ENCODE measurements at regions not wholly inside any gene's neighbourhood (a gene's known extent, or its start where the extent isn't known, plus 50 kb on each side); places are given as distances from the start of the nearest gene placed in this dataset.
"Not testable (repeated sequence)": the region's sequence is repeated elsewhere in the genome, so short reads cannot be mapped to it uniquely, and the experiment has no call there.

GRCh38 chr7:65251851-65252620 lies 121.6 kb upstream of the ZNF92 start:
- DNase-seq, result peak; percentile 20

DNA sequence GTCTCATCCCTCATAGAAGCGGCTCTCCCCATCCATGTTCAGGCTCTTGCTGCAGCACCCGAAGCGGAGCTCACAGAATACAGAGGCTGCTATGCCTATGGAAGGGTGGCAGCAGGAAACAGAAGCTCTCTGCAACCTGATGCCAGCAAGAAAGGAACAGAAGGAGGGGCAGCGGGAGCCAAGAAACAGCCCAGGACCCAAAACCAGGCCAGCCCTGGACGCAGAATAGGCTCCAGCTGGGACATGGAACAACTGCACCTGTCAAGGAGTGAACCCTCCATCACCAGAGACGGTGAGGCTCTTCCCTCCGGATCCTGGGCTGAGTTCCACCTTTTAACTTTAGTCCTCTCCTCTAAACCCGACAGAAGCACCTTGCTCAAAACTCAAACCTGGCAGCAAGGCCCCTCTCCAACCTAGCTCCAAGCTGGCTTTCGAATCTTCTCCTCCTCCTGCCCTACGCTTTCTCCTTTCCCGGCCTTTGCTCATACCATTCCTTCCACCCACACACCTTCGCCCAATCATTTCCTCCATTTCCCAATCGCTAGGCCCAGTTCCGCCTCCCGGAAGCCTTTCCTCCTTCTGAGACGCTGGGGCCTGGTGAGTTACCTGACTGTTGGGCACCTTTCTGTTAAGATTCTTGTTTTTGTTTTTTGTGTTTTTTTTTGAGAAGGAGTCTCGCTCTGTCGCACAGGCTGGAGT lies 122.8 kb upstream of the ZNF92 start:
- DNase-seq, result no peak

GRCh38 chr7:65250216-65250615 lies 123.4 kb upstream of the ZNF92 start:
- DNase-seq, result no peak

GRCh38 chr7:65247491-65247890 lies 126.2 kb upstream of the ZNF92 start:
- DNase-seq, result no peak

DNA sequence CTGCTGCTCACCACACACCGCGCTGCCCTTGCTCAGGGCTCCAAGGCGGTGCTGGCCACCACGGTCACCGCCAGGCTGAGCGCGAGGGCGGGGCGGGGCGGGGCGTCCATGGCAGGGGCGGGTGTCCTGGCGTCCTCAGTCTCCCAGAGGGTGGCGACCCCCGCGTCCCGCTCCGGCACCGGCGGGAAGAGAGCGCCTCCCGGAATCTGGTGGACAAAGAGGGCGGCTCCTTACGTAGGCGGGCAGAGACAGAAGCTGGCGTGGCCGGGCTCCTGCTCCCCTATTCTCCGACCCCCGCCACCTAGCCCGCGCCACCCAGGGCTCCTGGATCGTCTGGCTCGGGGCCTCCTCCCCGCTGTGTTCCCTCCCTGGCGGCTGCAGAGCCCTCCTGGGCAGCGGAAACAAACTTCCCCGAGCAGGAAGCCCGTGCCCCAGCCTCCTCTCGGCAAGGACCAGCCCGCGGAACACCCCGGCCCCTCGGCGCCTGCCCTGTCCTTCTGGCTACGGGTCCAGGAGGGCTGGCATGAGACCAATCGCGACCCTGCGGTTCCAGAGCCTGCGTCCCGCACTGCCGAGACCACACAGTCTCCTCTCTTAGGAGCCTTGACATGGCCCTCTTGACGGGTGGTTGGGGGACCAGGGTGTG lies 133.8 kb upstream of the ZNF92 start:
- DNase-seq, result no peak

DNA sequence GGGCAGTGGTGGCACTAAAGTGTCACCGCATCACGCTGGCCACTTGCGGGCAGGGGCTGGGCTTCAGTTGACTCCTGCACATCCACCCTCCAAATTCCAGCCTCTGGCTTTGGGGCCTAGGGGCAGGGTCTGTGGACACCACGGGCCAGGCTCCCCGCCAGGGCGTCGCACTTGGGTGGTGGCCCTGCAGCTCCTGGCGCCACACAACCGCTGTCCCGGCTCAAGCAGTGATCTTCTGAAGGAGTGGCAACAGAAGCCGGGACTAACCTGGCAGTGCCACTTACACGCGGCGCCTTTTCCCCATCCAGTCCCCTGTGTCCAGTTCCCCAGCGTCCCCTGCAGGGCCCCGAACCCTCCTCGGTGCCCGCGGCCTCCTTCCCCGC lies 134.3 kb upstream of the ZNF92 start:
- no peak for DNase-seq

- no peak for DNase-seq
Observed at GRCh38 chr7:65238785-65239184, 134.9 kb upstream of the ZNF92 start.

- no peak for DNase-seq
Observed at GRCh38 chr7:65235586-65235985, 138.1 kb upstream of the ZNF92 start.

DNA sequence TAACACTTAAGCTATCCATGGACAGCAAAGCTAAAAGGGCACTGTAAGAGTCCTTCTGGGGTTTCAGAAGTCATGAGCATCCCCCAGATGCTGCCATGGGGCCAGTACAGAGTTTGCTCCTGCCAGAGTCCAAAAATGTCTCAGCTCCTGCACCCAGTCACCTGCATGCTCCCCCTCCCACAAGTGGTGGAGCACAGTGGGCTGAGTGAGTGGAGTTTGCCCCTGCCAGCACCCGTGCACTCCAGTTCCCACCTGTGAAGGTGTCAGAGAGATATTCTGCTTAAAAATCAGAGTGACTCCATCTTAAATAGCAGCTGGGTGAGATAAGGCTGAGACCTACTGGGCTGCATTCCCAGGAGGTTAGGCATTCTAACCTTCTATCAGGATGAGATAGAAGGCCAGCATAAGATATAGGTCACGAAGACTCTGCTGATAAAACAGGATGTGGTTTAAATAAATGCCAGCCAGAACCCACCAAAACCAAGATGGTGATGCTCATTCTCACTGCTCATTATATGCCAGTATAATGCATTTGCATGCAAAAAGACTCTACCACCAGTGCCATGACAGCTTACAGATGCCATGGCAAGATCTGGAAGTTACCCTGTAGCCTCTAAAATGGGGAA lies 140.1 kb upstream of the ZNF92 start:
- DNase-seq, result no peak

- no peak for DNase-seq
Observed at GRCh38 chr7:65230231-65230630, 143.4 kb upstream of the ZNF92 start.

DNA sequence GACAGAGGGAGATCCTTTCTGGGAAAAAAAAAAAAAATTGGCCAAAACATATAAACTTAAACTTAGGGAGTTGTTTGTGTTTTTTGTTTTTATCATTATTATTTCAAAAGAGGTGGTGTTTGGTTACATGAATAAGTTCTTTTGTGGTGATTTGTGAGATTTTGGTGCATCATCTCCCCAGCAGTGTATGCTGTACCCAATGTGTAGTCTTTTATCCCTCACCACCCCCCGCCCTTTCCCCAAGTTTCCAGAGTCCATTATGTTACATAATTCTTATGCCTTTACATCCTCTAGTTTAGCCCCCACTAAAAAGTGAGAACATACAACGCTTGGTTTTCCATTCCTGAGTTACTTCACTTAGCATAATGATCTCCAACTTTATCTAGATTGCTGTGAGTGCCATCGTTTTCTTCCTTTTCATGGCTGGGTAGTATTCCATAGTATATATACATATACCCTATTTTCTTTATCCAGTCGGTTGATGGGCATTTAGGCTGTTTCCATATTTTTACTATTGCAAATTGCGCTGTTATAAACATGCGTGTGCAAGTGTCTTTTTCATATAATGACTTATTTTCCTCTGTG lies 148.1 kb upstream of the ZNF92 start:
- DNase-seq, result no peak

DNA sequence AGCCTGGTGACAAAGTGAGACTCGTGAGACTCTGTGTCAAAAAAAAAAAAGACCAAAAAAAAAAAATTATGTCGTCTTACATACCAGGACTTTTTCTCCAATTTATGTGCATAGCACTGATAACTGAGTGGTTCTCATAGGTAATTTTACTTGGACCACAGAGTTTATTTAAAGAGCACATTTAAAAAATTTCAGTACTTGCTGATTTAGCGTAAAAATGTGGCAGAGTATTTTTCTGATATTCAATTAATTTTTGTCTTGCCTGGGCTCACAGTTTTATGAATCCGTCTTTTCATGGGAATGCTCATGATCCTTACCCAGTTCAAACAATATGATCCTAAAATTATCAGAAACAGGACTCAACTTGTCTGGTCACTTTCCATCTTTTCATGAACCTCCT lies 151.0 kb upstream of the ZNF92 start:
- no peak for DNase-seq

GRCh38 chr7:65221683-65222082 lies 152.0 kb upstream of the ZNF92 start:
- DNase-seq, result no peak

- no peak for DNase-seq
Observed at GRCh38 chr7:65219623-65220022, 154.0 kb upstream of the ZNF92 start.

DNA sequence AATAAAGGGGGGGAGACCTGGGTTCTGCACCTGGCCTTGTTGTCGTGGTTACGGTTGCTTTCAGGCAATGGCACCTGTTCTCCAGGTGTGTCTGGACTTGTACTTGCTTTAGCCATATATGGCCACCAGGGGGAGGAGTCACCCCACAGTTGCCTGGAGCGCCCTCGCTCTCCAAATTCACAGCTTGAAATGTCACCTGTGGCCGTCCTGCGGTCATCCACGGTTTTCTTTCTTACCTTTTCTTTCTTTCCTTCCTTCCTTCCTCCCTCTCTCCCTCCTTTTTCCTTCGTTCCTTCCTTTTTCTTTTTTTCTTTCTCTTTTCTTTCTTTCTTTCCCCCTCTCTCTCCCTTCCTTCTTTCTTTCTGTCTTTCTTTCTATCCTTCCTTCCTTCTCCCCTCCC lies 157.2 kb upstream of the ZNF92 start:
- no peak for DNase-seq

DNA sequence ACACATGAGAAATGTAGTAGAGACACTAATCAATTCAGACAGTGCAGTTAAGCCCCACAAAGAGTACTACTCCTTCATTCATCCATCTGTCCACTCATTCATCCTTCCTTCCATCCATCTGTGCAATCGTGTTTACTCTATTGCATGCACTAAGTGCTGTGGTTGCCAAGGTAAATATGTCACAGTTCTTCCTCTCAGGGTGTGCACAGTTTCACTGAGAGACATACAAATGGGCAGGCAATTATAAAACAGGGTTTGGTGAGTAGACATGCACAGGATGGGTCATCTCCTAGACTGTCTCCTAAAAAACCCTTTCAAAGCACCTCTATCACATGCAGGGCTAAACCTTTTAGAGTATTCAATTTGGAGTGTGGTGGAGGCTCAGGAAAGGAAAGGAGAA lies 160.4 kb upstream of the ZNF92 start:
- not testable (repeated sequence) for DNase-seq

- DNase-seq, result not testable (repeated sequence)
Observed at GRCh38 chr7:65199221-65199620, 174.4 kb upstream of the ZNF92 start.

DNA sequence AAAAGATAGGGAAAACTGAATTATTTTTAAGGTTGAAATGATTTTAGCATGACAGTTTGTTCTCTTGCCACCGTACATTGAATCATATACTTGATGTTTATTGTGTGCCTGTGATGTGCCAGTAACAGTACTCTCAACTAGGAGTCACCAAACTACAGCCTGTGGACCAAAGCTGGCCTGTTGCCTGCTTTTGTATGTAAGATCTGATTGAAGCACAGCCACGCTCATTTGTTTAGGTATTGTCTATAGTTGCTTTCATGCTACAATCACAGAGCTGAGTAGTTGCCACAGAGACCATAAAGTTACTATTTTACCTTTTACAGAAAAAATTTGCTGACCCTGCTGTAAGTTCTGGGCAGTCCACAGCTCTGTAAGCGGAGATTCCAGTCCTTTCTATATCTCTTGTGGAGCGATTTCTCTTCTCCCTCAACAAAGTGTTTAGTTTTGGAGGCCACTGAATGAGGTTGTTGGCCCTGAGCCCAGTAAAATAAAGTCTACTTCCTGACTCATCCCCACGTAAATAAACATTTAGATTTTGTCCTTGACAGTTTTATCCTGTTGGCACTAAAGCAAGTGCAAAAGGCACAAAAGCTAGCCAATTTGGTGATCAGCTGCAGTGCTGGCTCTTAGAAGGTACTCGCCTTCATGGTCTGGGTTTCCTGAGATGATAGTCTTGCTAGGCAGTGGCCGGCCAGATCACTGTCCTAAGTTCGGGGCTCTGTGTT lies 180.2 kb upstream of the ZNF92 start:
- DNase-seq, result not testable (repeated sequence)

DNA sequence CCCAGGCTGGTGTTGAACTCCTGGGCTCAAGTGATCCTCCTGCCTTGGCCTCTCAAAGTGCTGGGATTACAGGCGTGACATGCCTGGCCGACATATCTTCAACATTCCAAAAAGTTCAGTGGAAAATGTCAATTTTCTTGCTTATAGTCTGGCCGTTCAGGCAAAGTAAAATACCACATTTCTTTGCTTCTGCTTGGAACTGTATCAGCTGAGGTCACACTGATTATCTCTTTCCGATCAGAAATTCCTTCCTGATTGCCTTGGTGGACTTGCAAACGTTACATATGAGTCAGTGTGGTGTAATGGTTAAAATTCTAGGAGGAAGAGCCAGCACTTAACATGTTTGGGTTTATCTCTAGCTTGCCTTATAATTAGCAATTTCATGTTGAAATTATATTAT lies 170.6 kb upstream of the ERV3-1 start:
- not testable (repeated sequence) for DNase-seq

- not testable (repeated sequence) for DNase-seq
Observed at GRCh38 chr7:65150105-65150504, 143.6 kb upstream of the ERV3-1 start.

- not testable (repeated sequence) for DNase-seq
Observed at GRCh38 chr7:65146118-65146914, 139.8 kb upstream of the ERV3-1 start.

DNA sequence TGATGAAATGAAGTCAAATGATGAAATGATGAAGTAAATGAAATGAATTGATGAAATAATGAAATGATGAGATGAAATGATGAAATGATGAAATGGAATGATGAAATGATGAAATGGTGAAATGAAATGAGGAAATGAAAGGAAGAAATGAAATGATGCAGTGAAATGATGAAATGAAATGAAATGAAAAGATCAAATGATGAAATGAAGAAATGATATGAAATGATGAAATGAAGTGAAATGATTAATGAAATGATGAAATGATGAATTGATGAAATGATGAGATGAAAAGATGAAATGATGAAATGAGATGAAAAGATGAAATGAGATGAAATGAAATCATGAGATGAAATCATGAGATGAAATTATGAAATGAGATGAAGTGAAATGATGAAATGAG lies 139.2 kb upstream of the ERV3-1 start:
- not testable (repeated sequence) for DNase-seq

Measured in NCI-H1694 treated with DMSO at 0.1 percent for 48 hours (cell line).